ENCODE measurements at regions not wholly inside any gene's neighbourhood (a gene's known extent, or its start where the extent isn't known, plus 50 kb on each side); places are given as distances from the start of the nearest gene placed in this dataset.

GRCh38 chr11:19571906-19572305 lies 140.7 kb upstream of the NAV2 start:
- DNase-seq (ENCODE audit: low read depth): no peak

GRCh38 chr11:19570889-19571288 lies 141.7 kb upstream of the NAV2 start:
- H3K4me3 ChIP-seq (ENCODE audit: low read depth, low read length): no peak overlapping the region

More at GRCh38 chr11:19571906-19572305, 140.7 kb upstream of the NAV2 start:
- H3K4me3 ChIP-seq (ENCODE audit: low read depth, low read length): no peak overlapping the region

GRCh38 chr11:19567996-19568395 lies 144.6 kb upstream of the NAV2 start:
- H3K4me3 ChIP-seq (ENCODE audit: low read depth, low read length): no peak overlapping the region
- no peak for DNase-seq (ENCODE audit: low read depth)

More at GRCh38 chr11:19570889-19571288, 141.7 kb upstream of the NAV2 start:
- DNase-seq (ENCODE audit: low read depth): no peak

GRCh38 chr11:19566583-19567379 lies 145.9 kb upstream of the NAV2 start:
- no peak for DNase-seq (ENCODE audit: low read depth)
- no peak overlapping the region for H3K4me3 ChIP-seq (ENCODE audit: low read depth, low read length)

- no peak overlapping the region for H3K4me3 ChIP-seq (ENCODE audit: low read depth, low read length)
- no peak for DNase-seq (ENCODE audit: low read depth)
These were observed 147.0 kb upstream of the NAV2 start for GRCh38 chr11:19565639-19566038.

GRCh38 chr11:19562156-19562555 lies 150.5 kb upstream of the NAV2 start:
- H3K4me3 ChIP-seq (ENCODE audit: low read depth, low read length): no peak overlapping the region
- no peak for DNase-seq (ENCODE audit: low read depth)

GRCh38 chr11:19561011-19561410 lies 151.6 kb upstream of the NAV2 start:
- DNase-seq (ENCODE audit: low read depth): no peak
- H3K4me3 ChIP-seq (ENCODE audit: low read depth, low read length): no peak overlapping the region

GRCh38 chr11:19560156-19560555 lies 152.5 kb upstream of the NAV2 start:
- no peak for DNase-seq (ENCODE audit: low read depth)

GRCh38 chr11:19559746-19560145 lies 152.9 kb upstream of the NAV2 start:
- DNase-seq (ENCODE audit: low read depth): no peak
- no peak overlapping the region for H3K4me3 ChIP-seq (ENCODE audit: low read depth, low read length)

More at GRCh38 chr11:19560156-19560555, 152.5 kb upstream of the NAV2 start:
- no peak overlapping the region for H3K4me3 ChIP-seq (ENCODE audit: low read depth, low read length)

GRCh38 chr11:19558189-19558986 lies 154.2 kb upstream of the NAV2 start:
- DNase-seq (ENCODE audit: low read depth): no peak
- no peak overlapping the region for H3K4me3 ChIP-seq (ENCODE audit: low read depth, low read length)

- no peak for DNase-seq (ENCODE audit: low read depth)
- H3K4me3 ChIP-seq (ENCODE audit: low read depth, low read length): no peak overlapping the region
These were observed 154.9 kb upstream of the NAV2 start for GRCh38 chr11:19557720-19558140.

GRCh38 chr11:19557185-19557584 lies 155.5 kb upstream of the NAV2 start:
- H3K4me3 ChIP-seq (ENCODE audit: low read depth, low read length): no peak overlapping the region
- no peak for DNase-seq (ENCODE audit: low read depth)

- H3K4me3 ChIP-seq (ENCODE audit: low read depth, low read length): no peak overlapping the region
- no peak for DNase-seq (ENCODE audit: low read depth)
These were observed 157.4 kb upstream of the NAV2 start for GRCh38 chr11:19555266-19555665.

- H3K4me3 ChIP-seq (ENCODE audit: low read depth, low read length): no peak overlapping the region
- no peak for DNase-seq (ENCODE audit: low read depth)
These were observed 158.8 kb upstream of the NAV2 start for GRCh38 chr11:19553683-19554333.

- no peak for DNase-seq (ENCODE audit: low read depth)
- H3K4me3 ChIP-seq (ENCODE audit: low read depth, low read length): no peak overlapping the region
These were observed 159.9 kb upstream of the NAV2 start for GRCh38 chr11:19552656-19553260.

- no peak overlapping the region for H3K4me3 ChIP-seq (ENCODE audit: low read depth, low read length)
- no peak for DNase-seq (ENCODE audit: low read depth)
These were observed 160.5 kb upstream of the NAV2 start for GRCh38 chr11:19552161-19552560.

GRCh38 chr11:19551457-19551856 lies 161.2 kb upstream of the NAV2 start:
- DNase-seq (ENCODE audit: low read depth): no peak
- no peak overlapping the region for H3K4me3 ChIP-seq (ENCODE audit: low read depth, low read length)

GRCh38 chr11:19547044-19547443 lies 165.6 kb upstream of the NAV2 start:
- no peak overlapping the region for H3K4me3 ChIP-seq (ENCODE audit: low read depth, low read length)
- DNase-seq (ENCODE audit: low read depth): no peak

GRCh38 chr11:19546325-19546724 lies 166.3 kb upstream of the NAV2 start:
- DNase-seq (ENCODE audit: low read depth): no peak
- H3K4me3 ChIP-seq (ENCODE audit: low read depth, low read length): no peak overlapping the region

Measured in skeletal muscle cell (primary cell).